Raji (cell line): ENCODE measurements at regions not wholly inside any gene's neighbourhood (a gene's known extent, or its start where the extent isn't known, plus 50 kb on each side); places are given as distances from the start of the nearest gene placed in this dataset.

Source experiments
- POLR2A ChIP-seq: IDR thresholded peaks from 2 replicates; pipeline ENCODE4 v1.6.1; 2011; ENCODE audit warnings: low read depth, low read length, control low read depth; ENCODE audit not compliant: insufficient read depth

DNA sequence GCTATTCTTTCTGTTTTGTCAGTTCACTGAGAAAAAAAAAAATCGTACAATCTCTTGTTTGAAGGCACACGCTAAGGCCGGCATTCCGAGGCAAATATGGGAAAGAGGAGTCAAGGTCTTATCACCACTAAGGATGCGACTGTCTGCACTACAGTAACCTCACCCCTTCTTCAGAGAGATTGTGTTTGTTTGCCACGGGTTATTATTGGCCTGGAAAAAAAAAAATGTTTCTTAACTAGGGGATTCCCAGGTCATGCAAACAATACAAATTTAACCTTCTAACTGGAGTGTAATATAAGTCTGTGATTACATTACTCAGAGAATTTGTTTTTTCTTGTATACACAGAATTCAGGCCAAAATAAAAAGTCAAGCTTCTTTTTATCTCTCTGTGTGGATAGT is 168.3 kb downstream of the TMA16 start:
- peak; percentile 38; the same call in 1 of the 2 replicates for TF ChIP-seq POLR2A

DNA sequence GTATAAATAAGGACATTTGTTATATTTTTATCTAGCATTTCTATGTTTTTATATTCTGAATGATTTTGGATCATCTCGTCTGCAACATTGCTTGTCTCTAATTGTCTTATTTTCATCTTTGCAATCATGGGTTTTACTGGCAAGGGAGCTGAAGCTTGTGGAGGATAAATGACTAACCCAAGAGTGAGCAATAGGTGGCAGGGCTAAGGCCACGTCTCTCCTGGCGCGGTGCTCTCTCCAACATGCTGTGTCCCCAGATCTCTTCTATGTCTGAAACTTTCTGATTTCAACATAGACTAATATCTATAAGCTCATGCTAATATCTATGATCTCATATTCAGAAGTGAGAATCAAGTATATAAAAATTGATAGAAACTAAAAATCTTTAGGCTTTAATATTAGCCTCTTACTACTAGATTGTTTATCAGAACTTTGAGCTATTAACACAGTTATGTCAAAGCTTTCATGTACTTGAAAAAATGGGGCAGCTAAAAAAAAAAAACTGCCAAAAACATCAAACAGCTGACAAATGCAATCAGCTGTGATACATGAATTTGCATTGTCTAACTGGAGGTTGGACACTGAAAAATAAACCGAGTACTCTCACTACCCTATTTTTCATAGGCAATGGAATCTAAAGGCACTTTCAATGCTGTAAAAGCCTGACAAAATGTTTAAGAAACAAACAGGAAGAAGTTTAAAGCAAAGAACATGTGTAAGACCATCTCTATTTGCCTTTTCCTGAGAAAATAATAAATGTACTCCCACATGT is 169.2 kb downstream of the TMA16 start:
- 0 out of 2 replicates have a peak, but pooled peaks have one; percentile 1 for TF ChIP-seq POLR2A

DNA sequence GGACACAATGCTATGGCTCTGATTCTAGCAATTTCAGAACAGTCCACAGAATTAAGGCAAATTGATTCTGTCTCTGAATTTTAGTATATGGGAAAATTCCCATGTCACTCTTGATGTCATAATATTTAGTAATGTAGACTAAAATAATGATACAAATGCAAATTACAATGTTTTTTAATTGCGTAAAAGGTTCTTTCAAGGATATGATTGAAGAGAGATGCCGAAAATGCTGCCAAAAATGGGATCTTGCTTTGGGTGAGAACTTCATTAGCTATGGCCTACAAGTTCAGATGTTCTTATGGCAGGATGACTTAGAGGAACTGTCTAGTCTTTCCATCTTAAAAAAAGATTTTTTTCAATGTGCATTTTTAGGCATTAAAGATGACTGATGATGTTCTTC is 170.6 kb downstream of the TMA16 start:
- TF ChIP-seq POLR2A: no peak

DNA sequence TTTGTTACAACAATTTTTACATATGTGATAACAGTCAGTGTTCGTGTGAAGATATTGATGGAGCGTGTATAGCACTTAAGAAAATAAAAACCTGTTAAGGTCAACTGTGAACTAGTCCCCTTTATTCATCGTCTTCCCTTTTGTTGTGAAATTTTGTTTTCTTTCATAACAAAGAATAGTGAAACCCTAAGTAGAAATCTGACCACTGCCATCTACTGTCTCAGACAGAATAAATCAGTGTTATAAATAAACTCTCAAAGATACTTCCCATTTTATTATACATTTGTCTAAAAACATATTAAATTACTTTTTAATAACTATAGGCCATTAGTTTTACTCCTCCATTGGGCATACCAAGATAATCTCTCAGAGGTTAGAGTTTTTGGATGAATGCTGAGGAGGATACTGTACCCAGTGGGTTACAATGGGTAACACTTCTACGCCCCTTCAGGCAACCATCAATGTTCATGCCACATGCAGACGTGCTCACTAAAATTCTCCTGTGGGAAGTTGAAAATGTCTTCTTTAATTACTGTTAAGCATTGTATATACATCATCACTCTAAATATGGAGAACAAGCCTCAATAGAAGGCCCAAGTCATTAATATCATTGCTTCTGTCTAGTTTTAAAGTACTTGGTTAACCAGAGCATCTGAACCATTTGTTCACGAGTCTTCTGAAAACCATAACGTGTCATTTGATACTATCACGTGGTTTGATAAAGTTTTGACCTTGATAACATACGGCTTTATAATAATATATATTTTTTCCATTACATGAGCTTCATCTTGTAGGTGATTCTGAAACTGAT is 171.2 kb downstream of the TMA16 start:
- TF ChIP-seq POLR2A: no peak

DNA sequence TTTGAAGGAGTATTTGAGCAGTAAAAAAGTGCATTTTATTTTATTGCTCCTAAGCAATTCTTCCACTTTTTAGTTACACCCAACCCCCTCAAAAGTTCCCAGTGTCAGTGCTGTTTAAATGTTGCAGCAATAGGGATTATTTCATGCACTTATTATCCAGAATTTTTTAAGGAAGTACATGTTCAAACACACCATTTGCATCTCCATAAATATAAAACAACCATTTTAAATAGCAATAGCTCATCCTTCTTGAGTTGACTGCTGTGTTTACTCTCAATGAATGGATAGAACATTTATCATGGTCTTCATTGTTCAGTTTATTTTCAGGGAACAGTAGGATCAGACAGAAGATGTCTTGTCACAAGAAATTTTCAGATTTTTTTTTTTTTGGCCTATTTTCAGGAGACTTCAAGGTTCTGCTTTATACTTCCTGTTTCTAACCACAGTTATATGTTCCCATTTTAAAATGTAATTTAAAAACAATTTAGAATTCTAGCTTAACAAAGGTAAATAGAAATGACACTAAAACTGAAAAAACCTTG is 171.9 kb downstream of the TMA16 start:
- TF ChIP-seq POLR2A: no peak

DNA sequence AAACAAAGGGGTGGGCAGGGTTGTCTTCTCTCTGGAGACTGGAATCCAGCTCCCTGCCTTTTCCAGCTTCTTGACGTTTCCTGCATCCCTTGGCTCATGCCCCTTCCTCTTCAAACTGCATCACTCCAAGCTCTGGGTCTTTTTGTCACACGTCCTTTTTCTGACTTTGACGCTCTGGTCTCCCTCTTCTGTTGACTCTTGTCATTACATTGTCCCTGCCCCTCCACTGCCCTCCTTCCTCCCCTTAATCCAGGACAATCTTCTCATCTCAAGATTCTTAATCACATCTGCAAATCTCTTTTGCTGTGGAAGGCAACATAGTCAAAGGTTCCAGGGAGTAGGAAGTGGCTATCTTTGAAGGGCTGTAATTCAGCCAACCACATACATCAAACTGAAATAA is 178.3 kb downstream of the TMA16 start:
- TF ChIP-seq POLR2A: no peak

DNA sequence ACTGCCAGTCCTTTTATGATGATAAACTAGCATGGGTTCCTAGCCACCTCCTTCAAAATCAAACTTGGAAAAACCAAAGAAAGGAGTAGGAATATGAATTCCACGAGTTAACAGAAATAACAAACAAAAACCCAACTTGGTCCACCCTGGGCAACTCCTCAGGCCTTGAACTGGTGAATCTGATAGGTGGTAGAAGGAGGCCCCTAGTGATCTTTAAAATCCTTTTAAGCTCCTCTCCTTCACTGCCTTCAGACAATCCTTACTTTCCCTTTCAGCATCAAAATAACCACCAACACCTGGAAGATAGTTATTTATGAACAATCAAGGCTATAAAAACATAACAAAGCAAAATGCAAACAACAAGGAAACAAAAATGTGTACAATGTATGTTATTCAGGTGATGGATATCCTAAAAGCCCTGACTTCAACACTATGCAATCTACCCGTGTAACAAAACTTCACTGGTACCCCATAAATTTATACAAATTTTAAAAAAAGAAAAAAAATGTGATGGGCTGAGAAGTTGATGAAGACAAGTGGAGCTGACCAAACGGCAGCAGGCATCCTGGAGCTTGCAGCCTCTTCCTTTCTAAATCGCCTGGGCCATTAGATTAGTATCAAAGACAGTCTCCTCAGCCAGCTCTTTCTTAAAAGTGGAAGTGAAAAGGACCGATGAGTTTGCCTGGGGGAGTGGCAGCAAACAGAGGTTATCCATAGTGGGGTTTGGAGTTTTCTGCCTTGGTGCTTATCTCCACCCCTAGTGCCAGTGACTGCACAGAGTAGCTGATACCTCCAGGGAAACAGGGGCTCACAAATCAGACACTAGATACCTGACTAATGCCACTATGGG is 179.6 kb downstream of the TMA16 start:
- TF ChIP-seq POLR2A: no peak

DNA sequence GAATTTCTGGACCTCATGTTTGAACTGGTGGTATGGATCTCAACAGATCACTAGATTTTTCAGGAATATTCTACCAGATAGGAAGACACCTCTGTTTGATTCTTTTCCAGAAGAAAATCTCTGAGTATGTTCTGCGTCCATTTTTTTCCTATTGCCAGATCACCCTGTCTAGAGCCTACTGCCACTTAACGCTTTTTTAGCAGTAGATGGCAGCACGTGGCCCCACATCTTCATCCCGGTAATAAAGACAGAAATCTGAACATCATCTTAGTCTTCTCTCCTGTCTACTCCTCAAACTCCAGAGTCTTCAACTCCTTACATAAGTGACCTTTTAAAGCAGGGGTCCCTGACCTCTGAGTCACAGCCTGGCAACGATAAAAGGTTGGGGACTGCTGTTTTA is 184.7 kb downstream of the TMA16 start:
- no peak for TF ChIP-seq POLR2A

DNA sequence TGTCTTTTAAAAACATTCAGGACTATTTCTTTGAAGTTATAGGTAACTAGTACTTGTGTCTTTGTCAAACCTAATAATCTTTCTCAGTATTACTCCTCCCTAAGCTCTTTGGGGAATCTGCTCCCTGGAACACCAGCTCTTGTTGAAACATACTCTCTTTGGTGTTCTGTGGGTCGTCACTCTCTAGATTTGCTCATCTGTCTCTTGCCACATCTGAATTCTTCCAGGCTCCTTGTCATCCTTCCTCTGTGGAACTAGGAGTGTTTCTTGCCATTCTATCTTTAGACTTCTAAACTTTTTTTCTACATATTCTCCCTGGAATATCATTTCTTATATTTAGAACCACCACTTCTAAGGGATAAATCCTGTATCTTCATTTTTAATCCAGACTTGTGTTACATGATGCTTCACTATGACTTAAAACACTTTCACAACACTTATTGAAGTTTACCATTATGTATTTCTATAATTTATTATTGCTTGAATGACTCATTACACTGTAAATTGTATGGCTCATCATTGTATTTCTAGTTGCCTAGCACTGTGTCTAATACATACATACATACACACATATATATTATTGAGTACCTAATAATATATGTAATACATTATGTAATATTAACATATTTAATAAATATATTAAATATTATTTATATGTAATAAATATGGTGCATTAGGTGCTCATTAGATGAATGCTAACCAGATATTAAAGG is 186.1 kb downstream of the TMA16 start:
- no peak for TF ChIP-seq POLR2A

DNA sequence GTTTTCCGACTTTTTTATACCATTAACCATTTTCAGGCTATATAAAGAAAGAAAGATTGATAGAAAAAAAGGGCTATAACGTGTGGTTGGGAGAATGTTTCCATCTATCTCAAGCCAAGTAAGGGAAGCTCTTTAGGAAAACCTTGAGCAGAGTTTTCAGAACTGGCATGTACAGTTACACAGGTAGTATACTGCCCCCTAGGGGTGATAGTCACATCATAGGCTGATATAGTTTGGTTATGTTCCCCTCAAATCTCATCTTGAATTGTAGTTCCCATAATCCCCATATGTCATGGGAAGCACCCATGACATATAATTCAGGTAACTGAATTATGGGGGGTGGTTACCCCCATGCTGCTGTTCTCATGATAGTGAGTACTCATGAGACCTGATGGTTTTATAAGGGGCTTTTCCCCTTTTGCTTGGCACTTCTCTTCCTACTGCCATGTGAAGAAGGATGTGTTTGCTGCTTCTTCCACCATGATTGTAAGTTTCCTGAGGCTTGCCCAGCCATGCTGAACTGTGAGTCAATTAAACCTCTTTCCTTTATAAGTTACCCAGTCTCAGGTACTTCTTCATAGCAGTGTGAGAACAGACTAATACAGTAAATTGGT is 186.8 kb downstream of the TMA16 start:
- no peak for TF ChIP-seq POLR2A

DNA sequence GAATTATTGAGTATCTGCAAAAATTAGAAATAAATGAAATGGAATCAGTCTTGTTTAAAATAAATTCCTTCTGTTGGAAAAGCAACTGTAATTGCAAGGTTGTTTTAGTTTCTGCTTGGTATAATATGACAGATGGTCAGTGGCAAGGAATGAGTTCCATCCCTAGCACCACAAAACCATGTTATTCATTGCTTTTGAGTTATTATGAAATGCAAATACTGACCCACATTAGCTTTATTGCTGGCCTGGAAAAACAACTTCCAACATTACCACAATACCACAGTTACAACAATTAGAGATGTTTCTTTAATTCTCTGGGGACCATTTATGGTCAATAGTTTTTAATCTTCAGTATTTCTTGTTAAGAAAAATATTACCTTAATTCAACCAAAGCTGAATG is 194.4 kb downstream of the TMA16 start:
- no peak for TF ChIP-seq POLR2A

DNA sequence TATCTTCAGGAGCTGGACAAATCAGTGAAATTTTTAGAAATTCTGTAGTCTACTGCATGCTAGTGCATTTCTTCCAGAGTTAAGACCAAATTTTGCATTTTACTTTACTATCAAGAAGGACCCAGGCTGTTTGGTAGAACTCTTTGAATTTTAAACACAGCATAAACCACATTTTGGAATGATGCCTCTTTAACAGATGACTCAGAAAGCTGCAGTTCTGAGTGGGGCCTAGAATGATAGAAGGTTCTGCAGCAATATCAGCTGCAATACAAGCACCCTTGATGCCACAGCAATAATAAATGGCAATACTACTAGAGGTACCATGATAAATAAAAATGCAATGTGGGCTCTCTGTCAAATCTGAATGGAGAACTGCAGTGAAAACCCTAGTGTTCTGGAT is 198.7 kb downstream of the TMA16 start:
- no peak for TF ChIP-seq POLR2A

DNA sequence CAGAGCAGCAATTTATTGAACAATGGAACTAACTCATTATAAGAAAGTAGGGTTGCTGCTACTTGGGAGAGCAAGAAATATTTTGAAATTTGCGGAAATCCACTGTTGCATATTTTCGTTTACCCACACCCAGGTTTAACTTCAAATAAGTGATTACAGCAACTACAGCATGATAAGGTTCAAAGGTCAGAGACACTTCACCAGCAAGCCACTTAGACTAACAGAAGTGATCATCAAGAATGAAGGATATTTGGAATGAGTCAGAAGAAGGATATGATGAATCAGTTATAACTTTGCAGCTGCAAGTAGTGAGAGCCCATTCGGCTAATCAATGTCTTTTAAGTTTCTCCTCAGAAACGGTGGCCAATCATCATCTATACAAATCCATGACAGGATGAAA is 199.3 kb downstream of the TMA16 start:
- no peak for TF ChIP-seq POLR2A

DNA sequence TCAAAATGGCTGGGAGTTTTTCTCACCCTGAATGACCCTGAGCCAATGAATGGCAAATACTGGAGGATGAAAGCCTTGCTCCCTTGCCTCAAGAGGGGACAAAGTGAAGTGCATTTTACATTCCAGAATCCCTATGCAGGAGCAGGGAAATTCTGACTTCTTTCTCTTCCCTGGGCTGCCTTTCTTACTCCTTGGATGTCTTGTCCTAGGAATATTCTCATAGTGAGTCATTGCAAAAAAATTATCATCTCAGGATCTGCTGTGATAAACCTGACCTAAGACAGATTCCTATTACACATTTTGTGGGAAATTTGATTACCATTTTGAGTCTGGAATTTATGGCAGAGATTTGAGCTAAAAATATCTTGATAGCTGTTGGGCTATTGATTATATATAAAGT is 199.9 kb downstream of the TMA16 start:
- no peak for TF ChIP-seq POLR2A
